ENCODE measurements at regions not wholly inside any gene's neighbourhood (a gene's known extent, or its start where the extent isn't known, plus 50 kb on each side); places are given as distances from the start of the nearest gene placed in this dataset.

- Histone ChIP-seq H3K27ac (ENCODE audit: insufficient read depth, low read length) (no peak overlapping the region), H3K79me1 (ENCODE audit: low read depth in 1 of 2, low read length in 2 of 2) (no peaks in the 10 kb centered on the region), H2AK5ac (ENCODE audit: low read depth, low read length) (no peak overlapping the region), H3K9me3 (ENCODE audit: control insufficient read depth, insufficient read depth, low read length) (no peaks in the 10 kb centered on the region), H2AFZ (replicated peaks; ENCODE audit: low read length, poor library complexity) (no peak overlapping the region), H3K23ac (ENCODE audit: low read depth, low read length) (no peak overlapping the region), H3K14ac (replicated peaks; ENCODE audit: low read depth, low read length) (no peak overlapping the region), H2BK15ac (ENCODE audit: low read depth, low read length) (no peak overlapping the region), H2BK120ac (ENCODE audit: low read depth, low read length) (no peak overlapping the region), H4K20me1 (ENCODE audit: insufficient read depth, low read length) (no peaks in the 10 kb centered on the region), H3K18ac (ENCODE audit: low read depth, low read length) (no peak overlapping the region), H2AK9ac (replicated peaks; ENCODE audit: low read depth, low read length, poor library complexity) (no peak overlapping the region), H2BK20ac (ENCODE audit: low read depth, low read length) (no peak overlapping the region), H2BK5ac (ENCODE audit: low read depth, low read length, poor library complexity, severe bottlenecking) (no peak overlapping the region), H3K4me1 (ENCODE audit: control insufficient read depth, insufficient read depth, low read length) (no peaks in the 10 kb centered on the region), H3K4ac (ENCODE audit: low read depth, low read length) (no peak overlapping the region), H3K27me3 (ENCODE audit: control insufficient read depth, insufficient read depth, low read length) (no peaks in the 10 kb centered on the region; the same call in none of the 2 replicates), H3K36me3 (ENCODE audit: control insufficient read depth, insufficient read depth, low read length) (no peaks in the 10 kb centered on the region), H3K4me2 (ENCODE audit: low read depth, low read length) (no peak overlapping the region), H3K4me3 (ENCODE audit: insufficient read depth, low read depth, low read length) (no peak overlapping the region), H3K56ac (ENCODE audit: extremely low read depth, insufficient read depth, low read length) (no peak overlapping the region), H3K9ac (ENCODE audit: low read depth, low read length) (no peak overlapping the region), H4K8ac (ENCODE audit: low read depth in 2 of 2, low read length in 2 of 2) (no peak overlapping the region), H4K5ac (ENCODE audit: low read depth, low read length) (no peak overlapping the region), H4K91ac (ENCODE audit: insufficient read depth, low read depth, low read length) (no peak overlapping the region), H3K9me1 (ENCODE audit: insufficient read depth, low read length) (no peaks in the 10 kb centered on the region)
- no peak for DNase-seq
- in situ Hi-C loops (cut with MboI; ENCODE audit: low sequenced_read_pairs) (loop anchor here (5.0 kb wide), 1 partner anchor 264 kb away; no protein-coding TSS in a partner anchor), dilution Hi-C loops (cut with HindIII; ENCODE audit: low sequenced_read_pairs, unreplicated experiment) (no loop called here), intact Hi-C loops (cut with micrococcal nuclease) (loop anchor here (1.0 kb wide), 3 partner anchors 263 to 872 kb away; no protein-coding TSS in a partner anchor)
- no TSS peak for BruUV-seq (replicated peaks)
- 60% methylated on average over 1 of the region's 12 CpGs; no CpG with 5 or more reads in 1 of the 2 experiments for WGBS, 2 experiments (ENCODE audit: extremely low coverage in 2 of 2, insufficient read length in 1 of 2)
- ChIA-PET CTCF (interaction anchor here (1.1 to 2.0 kb wide), 3 partner anchors 15 to 872 kb away, joined by 3 to 11 read pairs (median 4); no protein-coding TSS in a partner anchor), POLR2A (ENCODE audit: unreplicated experiment) (no interaction called here)
- TF ChIP-seq RCOR1 (IDR thresholded peaks at IDR 0.05; ENCODE audit: insufficient replicate concordance, low read length) (no peak), BHLHE40 (IDR thresholded peaks at IDR 0.05; ENCODE audit: low read depth, low read length) (no peak), MAFK (IDR thresholded peaks at IDR 0.05; ENCODE audit: low read depth, low read length) (no peak), RAD21 (IDR thresholded peaks at IDR 0.05; ENCODE audit: low read length) (no peak), CTCF (conservative IDR thresholded peaks at IDR 0.05; ENCODE audit: low read depth, low read length) (no peak)
- no peak for ATAC-seq (ENCODE audit: low read depth)
These were observed 156.5 kb downstream of the RGS9 start for GRCh38 chr17:65293584-65294180.

Data from IMR-90 (cell line).